Ascending aorta (tissue), 2 donors: ENCODE measurements at regions not wholly inside any gene's neighbourhood (a gene's known extent, or its start where the extent isn't known, plus 50 kb on each side); places are given as distances from the start of the nearest gene placed in this dataset.
A peak's percentile ranks its signal among the peaks of the same experiment; 100 is the strongest.

Source experiments
- DNase-seq, 2 donors: peaks; one replicate each; pipeline ENCODE4 v3.0.0-alpha.2; 2019; ENCODE audit warnings: low spot score in 2 of 2
- H3K27ac ChIP-seq, 2 donors: fragments of 200-600 bp; sonication (generic); one replicate each; pipeline ENCODE4 v1.5.1; 2016 to 2017; ENCODE audit warnings: mild to moderate bottlenecking in 1 of 2
- H3K27me3 ChIP-seq: fragments of 200-600 bp; sonication (generic); one replicate; pipeline ENCODE4 v1.5.1; 2017
- H3K36me3 ChIP-seq, 2 donors: fragments of 200-600 bp; sonication (generic); one replicate each; pipeline ENCODE4 v1.5.1; 2016
- H3K4me1 ChIP-seq, 2 donors: fragments of 200-600 bp; sonication (generic); one replicate each; pipeline ENCODE4 v1.5.1; 2016 to 2017; ENCODE audit warnings: mild to moderate bottlenecking in 1 of 2
- H3K4me3 ChIP-seq, 2 donors: fragments of 200-600 bp; sonication (generic); one replicate each; pipeline ENCODE4 v1.5.1; 2016 to 2017; ENCODE audit warnings: mild to moderate bottlenecking in 1 of 2
- H3K9me3 ChIP-seq, 2 donors: fragments of 200-600 bp; sonication (generic); one replicate each; pipeline ENCODE4 v1.5.1; 2016
- intact Hi-C: fragments of 100-400 bp; cut with DNase I; formaldehyde crosslinking; loops from one replicate; pipeline ENCODE4 v1.15.1; 2023
- TF ChIP-seq, protein P1 (sequence below), 3 experiments: fragments of 200-600 bp in 2 of 3; fragments of 450-650 bp in 1 of 3; sonication (generic) in 2 of 3; IDR thresholded peaks; one replicate each; pipeline ENCODE4 v1.5.1; 2016 to 2019; ENCODE audit warnings: antibody characterized with exemption in 3 of 3, mild to moderate bottlenecking in 1 of 3, moderate library complexity in 1 of 3

DNA sequence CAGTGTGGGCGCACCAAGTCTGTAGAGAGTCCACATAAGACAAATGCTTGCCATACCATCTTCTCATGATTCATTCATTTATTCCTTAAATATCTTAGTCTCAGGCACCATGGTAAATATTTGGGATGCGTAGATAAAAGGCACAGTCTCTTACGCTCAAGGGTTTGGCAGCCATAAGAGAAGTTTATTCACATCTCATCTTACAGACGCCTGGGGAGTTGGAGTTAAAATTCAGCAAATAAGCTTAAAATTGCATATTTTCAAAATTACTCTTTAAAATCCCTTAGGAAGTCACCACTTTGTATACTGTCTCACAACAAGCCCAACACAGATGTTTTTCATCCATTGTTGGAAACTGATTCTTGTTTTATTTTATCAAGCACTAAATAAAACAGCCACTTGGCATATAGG is 363.3 kb downstream of the KIF16B start:
- intact Hi-C loops, result no loop called here
- TF ChIP-seq, protein P1, sequence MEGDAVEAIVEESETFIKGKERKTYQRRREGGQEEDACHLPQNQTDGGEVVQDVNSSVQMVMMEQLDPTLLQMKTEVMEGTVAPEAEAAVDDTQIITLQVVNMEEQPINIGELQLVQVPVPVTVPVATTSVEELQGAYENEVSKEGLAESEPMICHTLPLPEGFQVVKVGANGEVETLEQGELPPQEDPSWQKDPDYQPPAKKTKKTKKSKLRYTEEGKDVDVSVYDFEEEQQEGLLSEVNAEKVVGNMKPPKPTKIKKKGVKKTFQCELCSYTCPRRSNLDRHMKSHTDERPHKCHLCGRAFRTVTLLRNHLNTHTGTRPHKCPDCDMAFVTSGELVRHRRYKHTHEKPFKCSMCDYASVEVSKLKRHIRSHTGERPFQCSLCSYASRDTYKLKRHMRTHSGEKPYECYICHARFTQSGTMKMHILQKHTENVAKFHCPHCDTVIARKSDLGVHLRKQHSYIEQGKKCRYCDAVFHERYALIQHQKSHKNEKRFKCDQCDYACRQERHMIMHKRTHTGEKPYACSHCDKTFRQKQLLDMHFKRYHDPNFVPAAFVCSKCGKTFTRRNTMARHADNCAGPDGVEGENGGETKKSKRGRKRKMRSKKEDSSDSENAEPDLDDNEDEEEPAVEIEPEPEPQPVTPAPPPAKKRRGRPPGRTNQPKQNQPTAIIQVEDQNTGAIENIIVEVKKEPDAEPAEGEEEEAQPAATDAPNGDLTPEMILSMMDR (IDR thresholded peaks at IDR 0.05), result no peak
- no peaks in the 10 kb centered on the region for H3K36me3 ChIP-seq
- H3K27me3 ChIP-seq, result no peaks in the 10 kb centered on the region
- no peak for DNase-seq
- H3K27ac ChIP-seq, result no peak overlapping the region
- no peaks in the 10 kb centered on the region for H3K9me3 ChIP-seq
- no peaks in the 10 kb centered on the region for H3K4me1 ChIP-seq
- H3K4me3 ChIP-seq, result no peak overlapping the region

DNA sequence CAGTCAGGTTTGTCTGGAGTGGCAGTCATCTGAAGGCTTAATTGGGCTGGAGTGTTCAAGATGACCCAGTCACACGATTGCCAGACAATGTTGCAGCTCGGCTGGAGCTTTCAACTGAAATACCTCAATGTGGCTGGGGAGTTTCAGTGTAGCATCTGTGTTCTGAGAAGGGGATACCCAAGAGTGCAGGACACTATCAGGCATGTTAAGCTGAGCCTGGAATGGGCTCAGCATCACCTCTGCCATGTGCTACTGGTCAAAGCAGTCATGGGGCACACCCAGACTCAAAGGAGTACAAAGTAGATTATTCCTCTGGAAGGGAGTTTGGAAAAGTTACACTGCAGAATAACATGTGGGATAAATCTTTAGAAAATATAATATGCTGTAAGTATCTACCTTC is 363.9 kb downstream of the KIF16B start:
- H3K4me1 ChIP-seq, result no peaks in the 10 kb centered on the region
- H3K27ac ChIP-seq, result no peak overlapping the region
- no peaks in the 10 kb centered on the region for H3K9me3 ChIP-seq
- H3K36me3 ChIP-seq, result no peaks in the 10 kb centered on the region
- no peak overlapping the region for H3K4me3 ChIP-seq
- DNase-seq, result no peak
- H3K27me3 ChIP-seq, result no peaks in the 10 kb centered on the region
- intact Hi-C loops, result no loop called here
- TF ChIP-seq, protein P1 (IDR thresholded peaks at IDR 0.05), result no peak

DNA sequence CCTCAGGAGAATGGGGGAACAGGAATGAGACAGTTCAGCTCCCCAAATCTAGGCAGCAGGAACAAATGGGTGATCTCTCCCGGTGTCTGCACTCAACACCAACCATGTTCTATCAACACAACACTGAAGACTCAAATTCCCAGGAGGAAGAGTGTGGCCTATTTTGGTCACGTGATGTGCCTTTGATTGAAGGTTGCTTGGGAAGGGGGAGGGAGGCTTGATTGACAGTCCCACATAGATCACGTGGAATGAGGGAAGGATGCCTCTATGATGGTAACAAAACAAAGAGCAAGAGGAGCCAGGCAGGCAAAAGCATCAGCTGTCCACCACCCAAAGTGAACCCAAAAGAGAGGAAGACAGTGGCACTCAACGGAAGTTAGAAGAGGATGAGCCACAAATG is 364.8 kb downstream of the KIF16B start:
- intact Hi-C loops, result no loop called here
- Histone ChIP-seq H3K4me1 (no peaks in the 10 kb centered on the region), H3K27me3 (no peaks in the 10 kb centered on the region), H3K27ac (no peak overlapping the region), H3K4me3 (no peak overlapping the region), H3K9me3 (no peaks in the 10 kb centered on the region), H3K36me3 (no peaks in the 10 kb centered on the region)
- DNase-seq, result no peak
- TF ChIP-seq, protein P1 (IDR thresholded peaks at IDR 0.05), result no peak

DNA sequence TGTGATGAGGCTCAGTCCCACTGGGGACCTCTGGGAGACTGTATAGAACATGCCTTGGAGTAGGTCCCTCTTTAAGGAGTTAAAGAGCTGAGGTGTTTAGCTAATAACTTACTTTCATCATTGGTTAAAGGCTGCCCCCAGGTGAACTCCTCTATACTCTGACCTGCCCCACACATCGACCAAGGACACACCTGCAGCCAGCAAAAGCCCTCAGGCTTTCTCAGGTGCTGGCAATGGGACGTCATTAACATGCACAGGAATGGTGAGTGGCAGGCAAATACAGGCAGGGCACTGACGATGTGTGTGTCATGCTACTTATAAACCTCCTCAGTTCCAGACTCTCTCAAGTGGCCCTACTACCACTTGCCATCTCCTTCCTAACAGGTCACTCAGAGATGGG is 366.4 kb downstream of the KIF16B start:
- intact Hi-C loops, result no loop called here

DNA sequence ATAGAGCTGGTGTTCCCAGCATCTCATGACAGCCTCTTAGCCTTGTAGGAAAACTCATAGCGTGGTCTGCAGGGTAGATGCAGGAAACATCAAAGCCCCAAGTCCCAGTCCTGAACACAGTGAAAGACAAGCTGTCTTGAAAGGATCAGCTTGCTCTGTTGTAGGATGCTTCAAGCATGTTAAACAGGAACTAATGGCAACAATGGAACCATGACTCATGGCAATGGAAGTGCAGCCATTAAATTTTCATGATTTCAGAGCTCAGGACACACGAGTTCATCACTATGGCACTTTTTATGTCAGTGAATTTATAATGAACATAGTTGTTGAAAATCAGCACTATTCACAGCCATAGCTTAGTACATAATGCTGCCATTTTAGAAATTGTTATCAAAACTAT is 367.7 kb downstream of the KIF16B start:
- TF ChIP-seq, protein P1 (IDR thresholded peaks at IDR 0.05), result no peak
- DNase-seq, result no peak
- intact Hi-C loops, result no loop called here
- Histone ChIP-seq H3K9me3 (no peaks in the 10 kb centered on the region), H3K4me1 (no peaks in the 10 kb centered on the region), H3K27ac (no peak overlapping the region), H3K4me3 (no peak overlapping the region), H3K36me3 (no peaks in the 10 kb centered on the region), H3K27me3 (no peaks in the 10 kb centered on the region)

More for the DNA sequence above, 366.4 kb downstream of the KIF16B start:
- no peak for DNase-seq
- TF ChIP-seq, protein P1 (IDR thresholded peaks at IDR 0.05), result no peak
- H3K4me1 ChIP-seq, result no peaks in the 10 kb centered on the region
- no peaks in the 10 kb centered on the region for H3K36me3 ChIP-seq
- H3K9me3 ChIP-seq, result no peaks in the 10 kb centered on the region
- H3K27me3 ChIP-seq, result no peaks in the 10 kb centered on the region
- H3K4me3 ChIP-seq, result no peak overlapping the region
- no peak overlapping the region for H3K27ac ChIP-seq

DNA sequence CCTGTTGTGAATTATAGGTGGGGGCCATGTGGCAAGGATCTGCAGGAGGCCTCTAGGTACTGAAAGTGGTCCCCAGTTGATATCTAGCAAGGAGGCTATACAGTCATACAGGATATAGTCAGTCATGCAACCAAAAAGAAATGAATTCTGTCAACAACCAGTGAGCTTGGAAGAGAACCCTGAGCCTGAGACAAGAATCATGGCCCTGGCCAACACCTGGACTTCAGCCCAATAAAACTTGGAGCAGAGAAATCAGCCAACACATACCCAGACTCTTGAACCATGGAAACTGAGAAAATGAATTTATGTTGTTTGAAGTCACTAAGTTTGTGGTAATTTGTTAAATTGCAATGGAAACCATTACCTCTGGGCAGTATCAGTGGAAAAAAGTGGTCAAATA is 370.2 kb downstream of the KIF16B start:
- no peaks in the 10 kb centered on the region for H3K4me1 ChIP-seq
- no peak for DNase-seq
- intact Hi-C loops, result no loop called here
- H3K9me3 ChIP-seq, result no peaks in the 10 kb centered on the region
- H3K27me3 ChIP-seq, result no peaks in the 10 kb centered on the region
- H3K4me3 ChIP-seq, result no peak overlapping the region
- no peaks in the 10 kb centered on the region for H3K36me3 ChIP-seq
- peak overlapping the region in 1 of 2 donors; percentile 64 for H3K27ac ChIP-seq
- TF ChIP-seq, protein P1 (IDR thresholded peaks at IDR 0.05), result no peak
